ENCODE measurements at regions not wholly inside any gene's neighbourhood (a gene's known extent, or its start where the extent isn't known, plus 50 kb on each side); places are given as distances from the start of the nearest gene placed in this dataset.

- no peak for TF ChIP-seq TEAD4 (IDR thresholded peaks at IDR 0.05)
- no peak for TF ChIP-seq EGR1 (IDR thresholded peaks at IDR 0.05)
- no peak for TF ChIP-seq FOXM1 (IDR thresholded peaks at IDR 0.05; ENCODE audit: borderline replicate concordance, low read depth)
- TF ChIP-seq TAF1 (IDR thresholded peaks at IDR 0.05; ENCODE audit: low read depth) = no peak
- no peak for TF ChIP-seq RAD21 (IDR thresholded peaks at IDR 0.05; ENCODE audit: low read depth)
- TF ChIP-seq CEBPB (IDR thresholded peaks at IDR 0.05) = no peak
- no peak for TF ChIP-seq EP300 (IDR thresholded peaks at IDR 0.05; ENCODE audit: borderline replicate concordance)
- TF ChIP-seq REST (IDR thresholded peaks at IDR 0.05; ENCODE audit: low read depth) = no peak
- TF ChIP-seq NFIC (IDR thresholded peaks at IDR 0.05) = no peak
- no peak for TF ChIP-seq TCF12 (IDR thresholded peaks at IDR 0.05; ENCODE audit: low read depth)
- no peak for TF ChIP-seq YY1 (IDR thresholded peaks at IDR 0.05; ENCODE audit: low read depth)
- no peak for TF ChIP-seq MAX (IDR thresholded peaks at IDR 0.05)
- TF ChIP-seq ZBTB7A (IDR thresholded peaks at IDR 0.05; ENCODE audit: low read depth) = no peak
Observed at GRCh38 chr1:102562380-102562779, 545.9 kb downstream of the COL11A1 start.
